ENCODE measurements at regions not wholly inside any gene's neighbourhood (a gene's known extent, or its start where the extent isn't known, plus 50 kb on each side); places are given as distances from the start of the nearest gene placed in this dataset.
A peak's percentile ranks its signal among the peaks of the same experiment; 100 is the strongest.

GRCh38 chr15:91793771-91794170, 59.7 kb upstream of the SLCO3A1 start:
- Histone ChIP-seq H3K36me3 (no peaks in the 10 kb centered on the region), H3K4me1 (peaks cover 0 to 45% (median 3%) of the 10 kb centered on the region in 3 donors), H3K27ac (no peak overlapping the region), H3K27me3 (no peaks in the 10 kb centered on the region), H3K9me3 (no peaks in the 10 kb centered on the region), H3K4me3 (no peak overlapping the region)
- no peak for DNase-seq
- no peak for TF ChIP-seq CTCF (IDR thresholded peaks at IDR 0.05)
- TF ChIP-seq POLR2A (IDR thresholded peaks at IDR 0.05) = no peak
- intact Hi-C loops (cut with DNase I) = no loop called here
- whole genome bisulfite sequencing, 2 donors = 94 to 95% methylated on average over 6 of the region's 6 CpGs

GRCh38 chr15:91795235-91795634, 58.3 kb upstream of the SLCO3A1 start:
- H3K27ac ChIP-seq = peak overlapping the region in 2 of 4 donors; percentile 30 to 37
- peaks cover 0 to 32% (median 3%) of the 10 kb centered on the region in 3 donors for H3K4me1 ChIP-seq
- TF ChIP-seq CTCF (IDR thresholded peaks at IDR 0.05) = no peak
- no peak for TF ChIP-seq POLR2A (IDR thresholded peaks at IDR 0.05)
- H3K27me3 ChIP-seq = no peaks in the 10 kb centered on the region
- 50 to 80% methylated on average over 1 of the region's 1 CpG for WGBS, 2 donors
- DNase-seq = no peak
- intact Hi-C loops (cut with DNase I) = no loop called here
- H3K9me3 ChIP-seq = no peaks in the 10 kb centered on the region
- no peak overlapping the region for H3K4me3 ChIP-seq
- H3K36me3 ChIP-seq = no peaks in the 10 kb centered on the region

- intact Hi-C loops (cut with DNase I) = no loop called here
- Histone ChIP-seq H3K36me3 (no peaks in the 10 kb centered on the region), H3K4me1 (peaks cover 0 to 17% (median 0%) of the 10 kb centered on the region in 3 donors), H3K9me3 (no peaks in the 10 kb centered on the region), H3K27ac (peak overlapping the region in 1 of 4 donors; percentile 49), H3K4me3 (no peak overlapping the region), H3K27me3 (peaks cover 0 to 9% (median 0%) of the 10 kb centered on the region in 4 donors)
- 47 to 52% methylated on average over 9 of the region's 9 CpGs for WGBS, 2 donors
- TF ChIP-seq POLR2A (IDR thresholded peaks at IDR 0.05) = no peak
- no peak for TF ChIP-seq CTCF (IDR thresholded peaks at IDR 0.05)
- DNase-seq = no peak
These were observed 51.5 kb upstream of the SLCO3A1 start for GRCh38 chr15:91801836-91802534.

- H3K36me3 ChIP-seq = no peaks in the 10 kb centered on the region
- WGBS, 2 donors = 70 to 85% methylated on average over 6 of the region's 6 CpGs
- H3K27ac ChIP-seq = no peak overlapping the region
- H3K27me3 ChIP-seq = peaks cover 0 to 9% (median 0%) of the 10 kb centered on the region in 4 donors
- no peak for DNase-seq
- TF ChIP-seq CTCF (IDR thresholded peaks at IDR 0.05) (no peak), POLR2A (IDR thresholded peaks at IDR 0.05) (no peak)
- H3K4me3 ChIP-seq = no peak overlapping the region
- H3K9me3 ChIP-seq = no peaks in the 10 kb centered on the region
- intact Hi-C loops (cut with DNase I) = no loop called here
- H3K4me1 ChIP-seq = peaks cover 0 to 17% (median 0%) of the 10 kb centered on the region in 3 donors
These were observed 50.2 kb upstream of the SLCO3A1 start for GRCh38 chr15:91803260-91803659.

Small RNA genes in the stretch of these regions (small RNA-seq; reads per million reads assigned to genes)
- gene AC107958.1 = 0 reads per million in 4 donors
